Testis (tissue), 2 donors: ENCODE measurements at regions not wholly inside any gene's neighbourhood (a gene's known extent, or its start where the extent isn't known, plus 50 kb on each side); places are given as distances from the start of the nearest gene placed in this dataset.

Source experiments
- DNase-seq: peaks from one replicate; pipeline ENCODE4 v3.0.0-alpha.2; 2019
- H3K27ac ChIP-seq, 2 donors: fragments of 200-600 bp; sonication (generic); one replicate each; pipeline ENCODE4 v1.5.1; 2019
- H3K27me3 ChIP-seq: fragments of 200-600 bp; sonication (generic); one replicate; pipeline ENCODE4 v1.5.1; 2019
- H3K36me3 ChIP-seq: fragments of 200-600 bp; sonication (generic); one replicate; pipeline ENCODE4 v1.5.1; 2017; ENCODE audit warnings: low read depth; ENCODE audit errors: missing control alignments
- H3K4me1 ChIP-seq: fragments of 200-600 bp; sonication (generic); one replicate; pipeline ENCODE4 v1.5.1; 2019
- H3K4me3 ChIP-seq, 2 donors: fragments of 200-600 bp; sonication (generic); one replicate each; pipeline ENCODE4 v1.5.1; 2017 to 2019
- H3K9me3 ChIP-seq: fragments of 200-600 bp; sonication (generic); one replicate; pipeline ENCODE4 v1.5.1; 2017
- CTCF ChIP-seq, 3 experiments: fragments of 450-650 bp in 2 of 3; fragments of 200-600 bp in 1 of 3; sonication (generic) in 1 of 3; IDR thresholded peaks; one replicate each; pipeline ENCODE4 v1.5.1; 2016 to 2019; ENCODE audit warnings: antibody characterized with exemption in 3 of 3, mild to moderate bottlenecking in 2 of 3, moderate library complexity in 1 of 3
- POLR2A ChIP-seq: fragments of 450-650 bp; IDR thresholded peaks from one replicate; pipeline ENCODE4 v1.6.1; 2017; ENCODE audit warnings: antibody characterized with exemption, mild to moderate bottlenecking, moderate library complexity
- WGBS, 2 donors: methylation state at CpG; one replicate each; pipeline ENCODE4 v1.1.5; 2018; 5-methylcytosine and 5-hydroxymethylcytosine counted together
- intact Hi-C: fragments of 100-400 bp; cut with DNase I; formaldehyde crosslinking; loops from one replicate; pipeline ENCODE4 v1.15.1; 2023; ENCODE audit warnings: low total_unique reads

- Histone ChIP-seq H3K27ac (peak overlapping the region in 1 of 2 donors; percentile 34), H3K36me3 (no peaks in the 10 kb centered on the region)
Observed at GRCh38 chr14:50045039-50045711, 71.2 kb downstream of the VCPKMT start.

DNA sequence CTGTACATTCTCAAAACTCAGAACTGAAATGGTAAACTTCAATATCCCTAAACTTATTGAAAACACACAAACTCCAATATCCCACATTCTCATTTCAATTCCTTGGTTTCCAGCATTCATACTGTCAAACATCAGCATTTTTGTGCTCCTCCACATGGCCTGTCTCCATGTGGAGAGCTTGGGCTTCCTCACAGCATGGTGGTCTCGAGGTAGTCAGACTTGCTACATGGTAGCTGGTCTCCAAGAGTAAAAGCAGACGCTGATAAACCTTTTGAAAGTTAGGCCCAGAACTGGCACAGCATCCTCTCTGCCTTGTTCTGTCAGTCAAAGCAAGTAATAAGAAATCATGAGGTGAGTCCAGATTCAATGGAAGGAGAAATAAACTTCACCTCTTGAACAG, 70.5 kb downstream of the VCPKMT start:
- WGBS, 2 donors, result 95 to 96% methylated on average over 2 of the region's 2 CpGs
- H3K27ac ChIP-seq, result no peak overlapping the region
- no peak for DNase-seq
- no peaks in the 10 kb centered on the region for H3K9me3 ChIP-seq
- intact Hi-C loops, result no loop called here
- TF ChIP-seq POLR2A (no peak), CTCF (IDR thresholded peaks at IDR 0.05) (no peak)
- H3K4me3 ChIP-seq, result no peak overlapping the region
- no peaks in the 10 kb centered on the region for H3K36me3 ChIP-seq
- peaks cover 5% of the 10 kb centered on the region for H3K4me1 ChIP-seq
- H3K27me3 ChIP-seq, result no peaks in the 10 kb centered on the region

More at GRCh38 chr14:50045039-50045711, 71.2 kb downstream of the VCPKMT start:
- Histone ChIP-seq H3K9me3 (no peaks in the 10 kb centered on the region), H3K4me1 (peaks cover 5% of the 10 kb centered on the region), H3K4me3 (no peak overlapping the region), H3K27me3 (no peaks in the 10 kb centered on the region)
- intact Hi-C loops, result no loop called here
- peak; percentile 56 for DNase-seq
- WGBS, 2 donors, result 47 to 57% methylated on average over 8 of the region's 8 CpGs
- no peak for TF ChIP-seq POLR2A
- TF ChIP-seq CTCF (IDR thresholded peaks at IDR 0.05), result no peak

GRCh38 chr14:50047274-50047676, 69.1 kb downstream of the VCPKMT start:
- H3K4me3 ChIP-seq, result no peak overlapping the region
- no peak for DNase-seq
- peaks cover 5% of the 10 kb centered on the region for H3K4me1 ChIP-seq
- H3K27me3 ChIP-seq, result no peaks in the 10 kb centered on the region
- no peak overlapping the region for H3K27ac ChIP-seq
- no peaks in the 10 kb centered on the region for H3K36me3 ChIP-seq
- TF ChIP-seq CTCF (IDR thresholded peaks at IDR 0.05), result no peak
- TF ChIP-seq POLR2A, result no peak
- intact Hi-C loops, result no loop called here
- H3K9me3 ChIP-seq, result no peaks in the 10 kb centered on the region

DNA sequence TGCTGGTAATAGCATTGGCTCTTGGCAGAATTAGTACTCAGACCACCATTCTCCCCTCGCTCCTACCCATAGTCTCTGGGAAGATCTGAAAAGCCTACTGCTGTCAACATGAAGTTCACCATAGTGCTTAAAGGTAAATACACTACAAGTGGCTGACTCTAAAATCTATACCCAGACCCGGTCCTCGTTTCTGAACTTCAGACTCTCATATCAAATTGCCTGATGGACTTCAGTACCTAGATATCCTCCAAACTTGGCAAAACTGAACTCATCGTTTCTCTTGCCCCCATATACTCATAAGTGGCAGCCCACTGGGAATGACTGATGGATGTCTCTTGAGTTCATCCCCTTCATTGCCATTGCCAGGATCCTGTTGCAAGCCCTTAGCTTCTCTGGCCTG, 67.3 kb downstream of the VCPKMT start:
- Histone ChIP-seq H3K36me3 (no peaks in the 10 kb centered on the region), H3K27ac (no peak overlapping the region), H3K4me3 (no peak overlapping the region), H3K4me1 (peaks cover 5% of the 10 kb centered on the region), H3K9me3 (no peaks in the 10 kb centered on the region), H3K27me3 (no peaks in the 10 kb centered on the region)
- TF ChIP-seq POLR2A (no peak), CTCF (IDR thresholded peaks at IDR 0.05) (no peak)
- DNase-seq, result no peak
- intact Hi-C loops, result no loop called here
- 90 to 96% methylated on average over 4 of the region's 4 CpGs for WGBS, 2 donors
